Coronary artery (tissue), 2 donors: ENCODE measurements at regions not wholly inside any gene's neighbourhood (a gene's known extent, or its start where the extent isn't known, plus 50 kb on each side); places are given as distances from the start of the nearest gene placed in this dataset.

Source experiments
- DNase-seq: peaks from one replicate; pipeline ENCODE4 v3.0.0-alpha.2; 2017; ENCODE audit warnings: low spot score
- H3K27ac ChIP-seq, 2 donors: fragments of 200-600 bp; sonication (generic); one replicate each; pipeline ENCODE4 v1.5.1; 2016 to 2019
- H3K4me3 ChIP-seq: fragments of 200-600 bp; sonication (generic); 2 replicates; pipeline ENCODE4 v1.5.1; 2016; ENCODE audit warnings: mild to moderate bottlenecking, moderate library complexity
- TF ChIP-seq, protein P1 (sequence below): fragments of 200-600 bp; sonication (generic); IDR thresholded peaks from one replicate; pipeline ENCODE4 v1.5.1; 2019; ENCODE audit warnings: antibody characterized with exemption

DNA sequence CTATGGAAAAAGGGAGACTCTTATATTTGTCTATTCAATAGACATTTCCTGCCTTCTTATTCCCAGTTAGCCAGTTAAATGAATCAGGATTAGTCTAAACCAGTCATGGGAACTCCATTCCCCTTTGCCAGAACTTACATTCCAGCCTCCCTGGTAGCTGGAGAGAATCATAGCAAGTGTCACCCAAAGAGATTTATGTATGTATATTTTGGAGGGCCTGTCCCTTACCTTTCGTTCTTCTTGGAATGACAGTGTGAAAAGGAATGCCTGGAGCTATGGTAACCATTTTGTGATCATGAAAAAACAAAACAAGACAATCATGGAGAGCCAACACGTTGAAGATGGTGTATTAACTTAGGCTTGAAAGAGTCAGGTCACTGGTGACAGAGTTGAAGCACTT is 627.7 kb downstream of the CCDC171 start:
- no peak overlapping the region for H3K4me3 ChIP-seq
- DNase-seq = no peak
- H3K27ac ChIP-seq = no peak overlapping the region
- TF ChIP-seq, protein P1, sequence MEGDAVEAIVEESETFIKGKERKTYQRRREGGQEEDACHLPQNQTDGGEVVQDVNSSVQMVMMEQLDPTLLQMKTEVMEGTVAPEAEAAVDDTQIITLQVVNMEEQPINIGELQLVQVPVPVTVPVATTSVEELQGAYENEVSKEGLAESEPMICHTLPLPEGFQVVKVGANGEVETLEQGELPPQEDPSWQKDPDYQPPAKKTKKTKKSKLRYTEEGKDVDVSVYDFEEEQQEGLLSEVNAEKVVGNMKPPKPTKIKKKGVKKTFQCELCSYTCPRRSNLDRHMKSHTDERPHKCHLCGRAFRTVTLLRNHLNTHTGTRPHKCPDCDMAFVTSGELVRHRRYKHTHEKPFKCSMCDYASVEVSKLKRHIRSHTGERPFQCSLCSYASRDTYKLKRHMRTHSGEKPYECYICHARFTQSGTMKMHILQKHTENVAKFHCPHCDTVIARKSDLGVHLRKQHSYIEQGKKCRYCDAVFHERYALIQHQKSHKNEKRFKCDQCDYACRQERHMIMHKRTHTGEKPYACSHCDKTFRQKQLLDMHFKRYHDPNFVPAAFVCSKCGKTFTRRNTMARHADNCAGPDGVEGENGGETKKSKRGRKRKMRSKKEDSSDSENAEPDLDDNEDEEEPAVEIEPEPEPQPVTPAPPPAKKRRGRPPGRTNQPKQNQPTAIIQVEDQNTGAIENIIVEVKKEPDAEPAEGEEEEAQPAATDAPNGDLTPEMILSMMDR = no peak

DNA sequence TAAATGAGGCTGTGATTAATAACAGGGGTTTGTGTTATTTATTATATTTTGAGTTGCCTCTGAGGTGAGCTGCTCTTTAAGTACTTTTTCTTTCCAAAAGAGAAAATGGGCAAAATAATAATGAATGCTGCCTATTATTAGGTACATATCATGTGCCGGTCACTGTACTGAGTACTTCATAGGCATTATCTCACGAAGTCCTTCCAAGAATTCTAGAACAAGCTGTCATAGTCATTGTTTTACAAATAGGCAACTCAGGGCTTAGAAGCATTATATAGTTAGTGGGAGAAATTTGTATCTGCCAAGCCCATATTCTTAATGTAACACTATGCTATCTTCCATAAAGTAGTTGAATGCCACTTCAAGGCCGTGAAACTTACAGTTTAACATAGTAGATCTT is 628.7 kb downstream of the CCDC171 start:
- TF ChIP-seq, protein P1 = no peak
- Histone ChIP-seq H3K4me3 (no peak overlapping the region), H3K27ac (no peak overlapping the region)
- no peak for DNase-seq

DNA sequence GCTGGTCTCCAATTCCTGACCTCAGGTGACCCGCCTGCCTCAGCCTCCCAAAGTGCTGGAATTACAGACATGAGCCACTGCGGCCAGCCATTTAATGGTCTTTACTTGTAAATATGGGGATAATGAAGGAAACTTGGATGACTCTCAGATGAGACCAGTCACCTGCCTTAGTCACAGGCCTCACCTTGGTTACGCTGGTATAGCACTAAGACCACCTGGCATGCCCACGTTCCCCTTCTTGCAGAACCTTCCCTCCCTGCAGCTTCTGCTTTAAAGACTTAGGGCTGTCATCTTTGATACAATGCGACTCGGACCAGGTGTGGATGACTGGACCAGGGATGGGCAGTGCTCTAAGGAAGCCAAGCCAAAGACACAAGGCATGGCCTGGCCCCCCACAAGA is 629.9 kb downstream of the CCDC171 start:
- no peak for DNase-seq
- Histone ChIP-seq H3K4me3 (no peak overlapping the region), H3K27ac (no peak overlapping the region)
- TF ChIP-seq, protein P1 = no peak

DNA sequence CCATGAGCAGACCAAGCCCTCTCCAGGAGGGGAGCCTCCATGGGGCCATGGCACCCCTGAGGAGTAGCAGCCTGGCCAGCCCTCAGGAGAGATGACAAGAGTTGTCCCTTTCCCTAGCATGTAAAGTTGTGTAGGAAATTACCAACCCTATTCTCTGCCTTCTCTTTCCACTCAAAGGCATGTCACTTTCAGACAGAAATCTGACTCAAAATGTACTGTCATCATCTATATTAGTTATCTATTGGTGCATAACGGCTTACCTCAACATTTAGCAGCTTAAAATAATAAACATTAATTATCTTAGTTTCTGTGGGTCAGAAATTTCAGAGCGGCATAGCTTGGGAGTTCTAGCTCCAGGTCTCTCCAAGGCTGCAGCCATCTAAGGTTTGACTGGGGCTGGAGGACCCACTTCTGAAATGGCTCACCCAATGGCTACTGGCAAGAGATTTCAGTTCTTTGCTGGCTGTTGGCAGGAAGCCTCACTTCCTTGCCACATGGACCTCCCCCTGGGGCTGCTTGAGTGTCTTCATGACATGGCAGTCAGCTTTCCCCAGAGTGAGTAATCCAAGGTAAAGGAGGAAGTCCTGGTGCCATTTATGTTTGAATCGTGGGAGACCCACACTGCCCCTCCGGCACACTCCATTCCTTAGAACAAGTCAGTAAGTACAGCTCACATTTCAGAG is 632.3 kb downstream of the CCDC171 start:
- TF ChIP-seq, protein P1 = no peak
- H3K27ac ChIP-seq = no peak overlapping the region
- H3K4me3 ChIP-seq = no peak overlapping the region
- no peak for DNase-seq

DNA sequence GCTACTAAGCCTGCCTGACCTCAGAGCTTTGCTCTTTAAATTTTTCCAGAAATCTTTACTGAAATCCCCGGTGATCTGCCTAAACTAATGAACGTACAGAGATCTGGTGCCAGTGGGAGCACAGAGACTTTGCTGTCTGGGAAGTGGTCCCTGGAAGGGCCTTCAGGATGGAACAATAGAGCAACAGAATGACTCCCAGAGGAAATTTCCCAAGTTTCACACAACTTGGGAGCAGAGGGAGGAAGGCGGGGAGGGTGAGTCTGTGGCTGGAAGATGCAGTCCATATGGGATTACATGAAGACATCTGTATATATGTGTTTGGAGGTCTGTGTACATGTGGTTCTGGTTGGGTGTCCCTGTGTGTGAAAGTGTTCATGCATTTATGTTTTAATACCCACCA is 638.3 kb downstream of the CCDC171 start:
- TF ChIP-seq, protein P1 = no peak
- no peak overlapping the region for H3K4me3 ChIP-seq
- no peak overlapping the region for H3K27ac ChIP-seq
- DNase-seq = no peak

DNA sequence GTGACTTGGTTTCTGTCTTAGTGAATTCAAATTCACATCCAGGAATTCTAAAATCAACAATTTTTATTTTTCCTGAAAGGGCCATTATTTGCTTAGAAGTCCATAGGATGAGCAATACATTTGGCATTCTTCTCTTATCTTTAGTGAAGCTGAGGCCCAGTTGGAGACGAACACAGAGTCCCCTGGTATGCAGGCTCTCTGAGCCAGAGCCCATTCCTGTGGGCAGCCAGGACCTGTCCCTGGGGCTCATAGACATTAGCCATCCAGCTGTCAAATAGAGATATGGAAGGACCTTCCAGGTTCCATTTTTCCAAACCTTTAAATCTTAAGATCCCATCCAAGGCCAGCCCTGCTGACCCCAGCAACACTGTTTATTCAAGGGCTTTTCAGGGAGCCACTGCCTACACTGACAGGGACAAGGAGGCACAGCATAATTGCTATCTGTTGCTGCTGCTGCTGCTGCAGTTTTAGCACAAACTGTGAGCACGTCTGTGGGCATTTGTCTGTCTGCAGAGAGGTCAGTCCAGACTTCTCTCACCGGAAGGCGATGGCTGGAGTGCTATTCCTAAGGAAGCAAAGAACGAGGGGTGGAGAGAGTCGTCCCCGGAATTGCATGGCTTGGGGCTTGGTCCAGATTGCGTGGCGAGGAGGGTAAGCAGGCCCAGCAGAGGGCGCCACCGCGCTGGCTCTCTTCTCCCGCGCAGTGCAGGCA is 639.0 kb downstream of the CCDC171 start:
- DNase-seq = peak; percentile 78
- H3K4me3 ChIP-seq = peak overlapping the region; percentile 53

More for the DNA sequence above, 639.0 kb downstream of the CCDC171 start:
- TF ChIP-seq, protein P1 = peak; percentile 81
- peak overlapping the region in 1 of 2 donors; percentile 28 for H3K27ac ChIP-seq
